ENCODE measurements at regions not wholly inside any gene's neighbourhood (a gene's known extent, or its start where the extent isn't known, plus 50 kb on each side); places are given as distances from the start of the nearest gene placed in this dataset.

DNA sequence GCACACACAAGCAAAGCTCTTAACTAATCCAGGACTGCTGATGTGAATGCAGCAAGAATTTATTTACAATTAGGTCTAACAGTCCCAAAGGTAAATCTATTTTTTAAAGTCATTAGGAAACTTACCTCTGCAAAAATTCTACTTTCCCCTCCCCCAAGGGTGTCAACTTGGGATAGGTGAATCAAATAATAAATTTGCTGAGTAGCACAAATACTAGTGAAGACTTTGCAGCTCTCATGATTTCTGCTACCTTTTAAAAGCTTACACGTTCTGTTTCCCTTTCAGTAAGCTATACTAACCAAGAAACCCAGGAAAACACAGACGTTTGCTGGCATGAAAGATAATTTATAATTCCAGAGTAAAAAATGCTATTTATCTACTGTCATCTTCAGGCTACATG, 296.6 kb upstream of the SLC7A11 start:
- no peak for TF ChIP-seq ESRRG (CRISPR knock-in tag; IDR thresholded peaks at IDR 0.05)
- TF ChIP-seq TCF4 (CRISPR knock-in tag; IDR thresholded peaks at IDR 0.05; ENCODE audit: borderline replicate concordance) = no peak
- no peak for TF ChIP-seq ISL1 (CRISPR knock-in tag; IDR thresholded peaks at IDR 0.05)
- TF ChIP-seq, protein P1, sequence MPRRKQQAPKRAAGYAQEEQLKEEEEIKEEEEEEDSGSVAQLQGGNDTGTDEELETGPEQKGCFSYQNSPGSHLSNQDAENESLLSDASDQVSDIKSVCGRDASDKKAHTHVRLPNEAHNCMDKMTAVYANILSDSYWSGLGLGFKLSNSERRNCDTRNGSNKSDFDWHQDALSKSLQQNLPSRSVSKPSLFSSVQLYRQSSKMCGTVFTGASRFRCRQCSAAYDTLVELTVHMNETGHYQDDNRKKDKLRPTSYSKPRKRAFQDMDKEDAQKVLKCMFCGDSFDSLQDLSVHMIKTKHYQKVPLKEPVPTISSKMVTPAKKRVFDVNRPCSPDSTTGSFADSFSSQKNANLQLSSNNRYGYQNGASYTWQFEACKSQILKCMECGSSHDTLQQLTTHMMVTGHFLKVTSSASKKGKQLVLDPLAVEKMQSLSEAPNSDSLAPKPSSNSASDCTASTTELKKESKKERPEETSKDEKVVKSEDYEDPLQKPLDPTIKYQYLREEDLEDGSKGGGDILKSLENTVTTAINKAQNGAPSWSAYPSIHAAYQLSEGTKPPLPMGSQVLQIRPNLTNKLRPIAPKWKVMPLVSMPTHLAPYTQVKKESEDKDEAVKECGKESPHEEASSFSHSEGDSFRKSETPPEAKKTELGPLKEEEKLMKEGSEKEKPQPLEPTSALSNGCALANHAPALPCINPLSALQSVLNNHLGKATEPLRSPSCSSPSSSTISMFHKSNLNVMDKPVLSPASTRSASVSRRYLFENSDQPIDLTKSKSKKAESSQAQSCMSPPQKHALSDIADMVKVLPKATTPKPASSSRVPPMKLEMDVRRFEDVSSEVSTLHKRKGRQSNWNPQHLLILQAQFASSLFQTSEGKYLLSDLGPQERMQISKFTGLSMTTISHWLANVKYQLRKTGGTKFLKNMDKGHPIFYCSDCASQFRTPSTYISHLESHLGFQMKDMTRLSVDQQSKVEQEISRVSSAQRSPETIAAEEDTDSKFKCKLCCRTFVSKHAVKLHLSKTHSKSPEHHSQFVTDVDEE (CRISPR knock-in tag; IDR thresholded peaks at IDR 0.05) = no peak
- no peak for TF ChIP-seq ZNF70 (CRISPR knock-in tag; IDR thresholded peaks at IDR 0.05)
- no peak for TF ChIP-seq RARB (CRISPR knock-in tag; IDR thresholded peaks at IDR 0.05)
- no peak for TF ChIP-seq ZFP3 (CRISPR knock-in tag; IDR thresholded peaks at IDR 0.05)
- no peak for TF ChIP-seq GLIS3 (CRISPR knock-in tag; IDR thresholded peaks at IDR 0.05)
- TF ChIP-seq ZFP30 (CRISPR knock-in tag; IDR thresholded peaks at IDR 0.05) = no peak
- TF ChIP-seq BACH2 (CRISPR knock-in tag; IDR thresholded peaks at IDR 0.05; ENCODE audit: borderline replicate concordance) = no peak
- TF ChIP-seq SNAI2 (CRISPR knock-in tag; IDR thresholded peaks at IDR 0.05) = no peak
- TF ChIP-seq ZC3H10 (CRISPR knock-in tag; IDR thresholded peaks at IDR 0.05) = no peak
- no peak for TF ChIP-seq OSR1 (CRISPR knock-in tag; IDR thresholded peaks at IDR 0.05)
- ATAC-seq = no peak

DNA sequence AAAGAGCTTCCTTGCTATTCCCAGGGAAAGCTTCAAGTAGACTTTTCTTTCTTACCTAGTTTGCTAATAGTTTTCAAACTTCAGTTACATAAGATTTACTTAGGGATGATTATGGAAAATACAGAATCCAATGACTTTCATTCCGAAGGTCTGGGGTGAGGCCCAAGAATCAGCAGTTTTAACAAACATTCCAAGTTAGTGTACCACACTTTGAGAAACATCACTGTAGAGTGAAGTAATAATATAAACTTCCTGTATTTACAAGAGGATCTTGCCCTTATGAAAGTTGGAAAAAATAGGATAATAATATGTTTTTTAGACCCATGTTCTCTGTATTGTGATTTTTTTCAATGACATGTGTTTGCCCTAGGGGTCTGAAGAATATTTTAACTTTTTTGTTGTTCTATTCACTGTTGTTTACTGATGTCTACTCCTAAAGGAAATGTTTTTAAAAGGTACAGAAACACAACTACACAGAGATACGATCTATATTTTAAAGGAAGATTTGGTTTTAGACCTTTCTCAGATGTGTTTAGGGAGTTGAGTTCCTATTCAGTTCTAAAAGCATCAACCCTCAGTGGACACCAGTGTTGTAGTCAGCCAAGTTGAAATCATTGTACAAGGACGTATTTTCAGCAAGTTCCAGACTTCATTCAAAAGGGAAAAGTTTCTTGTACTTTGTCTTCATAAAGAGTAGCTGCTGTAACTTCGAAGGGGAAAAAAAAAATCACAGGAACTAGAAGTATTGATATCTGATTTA, 295.8 kb upstream of the SLC7A11 start:
- ATAC-seq = no peak
- TF ChIP-seq, protein P2, sequence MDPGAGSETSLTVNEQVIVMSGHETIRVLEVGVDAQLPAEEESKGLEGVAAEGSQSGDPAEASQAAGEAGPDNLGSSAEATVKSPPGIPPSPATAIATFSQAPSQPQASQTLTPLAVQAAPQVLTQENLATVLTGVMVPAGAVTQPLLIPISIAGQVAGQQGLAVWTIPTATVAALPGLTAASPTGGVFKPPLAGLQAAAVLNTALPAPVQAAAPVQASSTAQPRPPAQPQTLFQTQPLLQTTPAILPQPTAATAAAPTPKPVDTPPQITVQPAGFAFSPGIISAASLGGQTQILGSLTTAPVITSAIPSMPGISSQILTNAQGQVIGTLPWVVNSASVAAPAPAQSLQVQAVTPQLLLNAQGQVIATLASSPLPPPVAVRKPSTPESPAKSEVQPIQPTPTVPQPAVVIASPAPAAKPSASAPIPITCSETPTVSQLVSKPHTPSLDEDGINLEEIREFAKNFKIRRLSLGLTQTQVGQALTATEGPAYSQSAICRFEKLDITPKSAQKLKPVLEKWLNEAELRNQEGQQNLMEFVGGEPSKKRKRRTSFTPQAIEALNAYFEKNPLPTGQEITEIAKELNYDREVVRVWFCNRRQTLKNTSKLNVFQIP (CRISPR knock-in tag; IDR thresholded peaks at IDR 0.05; ENCODE audit: borderline replicate concordance, low read depth) = no peak
- TF ChIP-seq TCF4 (CRISPR knock-in tag; IDR thresholded peaks at IDR 0.05; ENCODE audit: borderline replicate concordance) = no peak
- TF ChIP-seq, protein P3, sequence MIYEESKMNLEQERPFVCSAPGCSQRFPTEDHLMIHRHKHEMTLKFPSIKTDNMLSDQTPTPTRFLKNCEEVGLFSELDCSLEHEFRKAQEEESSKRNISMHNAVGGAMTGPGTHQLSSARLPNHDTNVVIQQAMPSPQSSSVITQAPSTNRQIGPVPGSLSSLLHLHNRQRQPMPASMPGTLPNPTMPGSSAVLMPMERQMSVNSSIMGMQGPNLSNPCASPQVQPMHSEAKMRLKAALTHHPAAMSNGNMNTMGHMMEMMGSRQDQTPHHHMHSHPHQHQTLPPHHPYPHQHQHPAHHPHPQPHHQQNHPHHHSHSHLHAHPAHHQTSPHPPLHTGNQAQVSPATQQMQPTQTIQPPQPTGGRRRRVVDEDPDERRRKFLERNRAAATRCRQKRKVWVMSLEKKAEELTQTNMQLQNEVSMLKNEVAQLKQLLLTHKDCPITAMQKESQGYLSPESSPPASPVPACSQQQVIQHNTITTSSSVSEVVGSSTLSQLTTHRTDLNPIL (CRISPR knock-in tag; IDR thresholded peaks at IDR 0.05; ENCODE audit: low read depth) = no peak
- TF ChIP-seq CSDC2 (CRISPR knock-in tag; IDR thresholded peaks at IDR 0.05) = no peak
- no peak for TF ChIP-seq ZNF8 (CRISPR knock-in tag; IDR thresholded peaks at IDR 0.05)

DNA sequence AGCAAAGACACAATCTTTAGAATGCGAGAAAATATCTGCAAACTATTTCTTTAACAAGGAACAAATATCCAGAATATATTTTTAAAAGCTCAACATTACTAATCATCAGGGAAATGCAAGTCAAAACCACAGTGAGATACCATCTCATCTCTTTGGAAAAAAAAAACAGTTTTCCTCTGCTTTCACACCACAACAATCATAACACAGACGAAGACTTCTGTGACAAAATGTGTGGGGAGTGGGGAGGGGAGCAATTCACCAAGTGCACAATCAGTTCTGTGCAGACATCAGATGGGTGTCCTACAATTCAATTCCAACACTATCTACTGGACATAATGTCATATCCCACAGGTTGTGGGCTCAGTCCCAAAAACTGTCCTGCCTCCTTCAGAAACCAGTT, 293.2 kb upstream of the SLC7A11 start:
- TF ChIP-seq, protein P4, sequence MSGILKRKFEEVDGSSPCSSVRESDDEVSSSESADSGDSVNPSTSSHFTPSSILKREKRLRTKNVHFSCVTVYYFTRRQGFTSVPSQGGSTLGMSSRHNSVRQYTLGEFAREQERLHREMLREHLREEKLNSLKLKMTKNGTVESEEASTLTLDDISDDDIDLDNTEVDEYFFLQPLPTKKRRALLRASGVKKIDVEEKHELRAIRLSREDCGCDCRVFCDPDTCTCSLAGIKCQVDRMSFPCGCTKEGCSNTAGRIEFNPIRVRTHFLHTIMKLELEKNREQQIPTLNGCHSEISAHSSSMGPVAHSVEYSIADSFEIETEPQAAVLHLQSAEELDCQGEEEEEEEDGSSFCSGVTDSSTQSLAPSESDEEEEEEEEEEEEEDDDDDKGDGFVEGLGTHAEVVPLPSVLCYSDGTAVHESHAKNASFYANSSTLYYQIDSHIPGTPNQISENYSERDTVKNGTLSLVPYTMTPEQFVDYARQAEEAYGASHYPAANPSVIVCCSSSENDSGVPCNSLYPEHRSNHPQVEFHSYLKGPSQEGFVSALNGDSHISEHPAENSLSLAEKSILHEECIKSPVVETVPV (CRISPR knock-in tag; IDR thresholded peaks at IDR 0.05) = no peak
- no peak for ATAC-seq

DNA sequence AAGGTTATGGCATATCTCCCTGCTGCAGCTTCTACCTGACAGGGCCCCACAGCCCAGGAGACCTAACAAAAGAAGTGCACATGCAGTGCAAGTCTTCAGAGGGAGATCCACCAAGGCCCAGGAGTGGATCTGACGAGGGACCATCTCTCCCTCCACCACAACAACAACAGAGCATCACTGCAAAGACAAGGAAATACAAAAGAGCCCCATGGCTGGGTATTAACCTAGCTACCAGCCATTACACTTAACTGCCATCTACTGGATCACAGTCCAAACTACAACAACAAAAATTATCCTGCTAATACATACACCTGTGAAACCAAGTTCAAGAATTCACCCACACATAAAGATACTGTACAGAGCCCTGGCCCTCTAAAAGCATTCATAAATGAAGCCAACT, 280.2 kb upstream of the SLC7A11 start:
- ATAC-seq = no peak
- TF ChIP-seq RARB (CRISPR knock-in tag; IDR thresholded peaks at IDR 0.05) = no peak
- TF ChIP-seq, protein P4 (CRISPR knock-in tag; IDR thresholded peaks at IDR 0.05) = no peak
- TF ChIP-seq ZC3H10 (CRISPR knock-in tag; IDR thresholded peaks at IDR 0.05) = no peak
- TF ChIP-seq GLIS3 (CRISPR knock-in tag; IDR thresholded peaks at IDR 0.05) = no peak
- no peak for TF ChIP-seq ISL1 (CRISPR knock-in tag; IDR thresholded peaks at IDR 0.05)
- TF ChIP-seq ARNTL (CRISPR knock-in tag; IDR thresholded peaks at IDR 0.05; ENCODE audit: borderline replicate concordance, low read depth) = no peak
- no peak for TF ChIP-seq ZNF8 (CRISPR knock-in tag; IDR thresholded peaks at IDR 0.05)
- no peak for TF ChIP-seq TCF4 (CRISPR knock-in tag; IDR thresholded peaks at IDR 0.05; ENCODE audit: borderline replicate concordance)
- no peak for TF ChIP-seq ZNF70 (CRISPR knock-in tag; IDR thresholded peaks at IDR 0.05)
- TF ChIP-seq, protein P5, sequence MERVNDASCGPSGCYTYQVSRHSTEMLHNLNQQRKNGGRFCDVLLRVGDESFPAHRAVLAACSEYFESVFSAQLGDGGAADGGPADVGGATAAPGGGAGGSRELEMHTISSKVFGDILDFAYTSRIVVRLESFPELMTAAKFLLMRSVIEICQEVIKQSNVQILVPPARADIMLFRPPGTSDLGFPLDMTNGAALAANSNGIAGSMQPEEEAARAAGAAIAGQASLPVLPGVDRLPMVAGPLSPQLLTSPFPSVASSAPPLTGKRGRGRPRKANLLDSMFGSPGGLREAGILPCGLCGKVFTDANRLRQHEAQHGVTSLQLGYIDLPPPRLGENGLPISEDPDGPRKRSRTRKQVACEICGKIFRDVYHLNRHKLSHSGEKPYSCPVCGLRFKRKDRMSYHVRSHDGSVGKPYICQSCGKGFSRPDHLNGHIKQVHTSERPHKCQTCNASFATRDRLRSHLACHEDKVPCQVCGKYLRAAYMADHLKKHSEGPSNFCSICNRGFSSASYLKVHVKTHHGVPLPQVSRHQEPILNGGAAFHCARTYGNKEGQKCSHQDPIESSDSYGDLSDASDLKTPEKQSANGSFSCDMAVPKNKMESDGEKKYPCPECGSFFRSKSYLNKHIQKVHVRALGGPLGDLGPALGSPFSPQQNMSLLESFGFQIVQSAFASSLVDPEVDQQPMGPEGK (CRISPR knock-in tag; IDR thresholded peaks at IDR 0.05; ENCODE audit: borderline replicate concordance) = no peak
- no peak for TF ChIP-seq CSDC2 (CRISPR knock-in tag; IDR thresholded peaks at IDR 0.05)

Measured in SK-N-SH treated with all-trans-retinoic acid at 6 μM for 48 hours (cell line).